ENCODE measurements at regions not wholly inside any gene's neighbourhood (a gene's known extent, or its start where the extent isn't known, plus 50 kb on each side); places are given as distances from the start of the nearest gene placed in this dataset.

DNA sequence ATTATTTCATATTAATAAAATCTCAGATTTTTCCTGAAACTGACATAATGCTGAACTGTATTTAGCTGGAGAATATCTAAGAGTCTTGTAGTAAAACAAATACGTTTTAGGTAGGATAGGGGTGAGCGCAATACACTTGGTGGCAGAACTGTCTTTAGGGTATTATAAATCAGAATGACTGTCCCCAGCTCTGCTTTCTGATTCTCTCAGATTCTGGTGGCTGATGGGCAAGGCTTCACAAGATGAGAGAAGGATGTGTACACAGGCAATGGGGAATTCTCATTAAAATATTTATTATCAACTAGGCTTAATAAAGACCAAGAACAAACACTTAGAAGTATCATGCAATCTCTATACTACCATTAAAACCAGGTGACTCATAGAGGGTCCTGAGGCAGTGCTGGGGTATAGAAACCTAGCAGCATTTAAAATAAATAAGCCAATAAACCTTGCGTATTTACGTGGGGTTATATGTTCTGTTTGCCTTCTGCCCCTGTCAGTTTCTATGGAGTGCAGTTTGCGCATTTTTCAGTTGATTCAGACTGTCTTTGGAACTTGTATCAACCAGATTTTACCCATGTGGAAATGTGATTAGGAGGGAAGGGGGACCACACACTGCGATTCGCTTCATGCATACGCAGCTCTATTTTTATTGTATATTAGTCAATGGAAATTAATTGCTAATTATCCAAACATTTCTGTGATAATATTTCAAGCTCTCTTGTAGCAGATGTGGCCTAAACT, 1150.7 kb upstream of the WWC1 start:
- H3K36me3 ChIP-seq (ENCODE audit: control insufficient read depth, insufficient read depth, low read length): no peaks in the 10 kb centered on the region
- DNase-seq (ENCODE audit: low read depth) (no peak), FAIRE-seq (no peak)
- H3K4me3 ChIP-seq (ENCODE audit: low read depth, low read length): no peak overlapping the region
- H3K27me3 ChIP-seq (ENCODE audit: control insufficient read depth, insufficient read depth, low read length): no peaks in the 10 kb centered on the region
- TF ChIP-seq, protein P1, sequence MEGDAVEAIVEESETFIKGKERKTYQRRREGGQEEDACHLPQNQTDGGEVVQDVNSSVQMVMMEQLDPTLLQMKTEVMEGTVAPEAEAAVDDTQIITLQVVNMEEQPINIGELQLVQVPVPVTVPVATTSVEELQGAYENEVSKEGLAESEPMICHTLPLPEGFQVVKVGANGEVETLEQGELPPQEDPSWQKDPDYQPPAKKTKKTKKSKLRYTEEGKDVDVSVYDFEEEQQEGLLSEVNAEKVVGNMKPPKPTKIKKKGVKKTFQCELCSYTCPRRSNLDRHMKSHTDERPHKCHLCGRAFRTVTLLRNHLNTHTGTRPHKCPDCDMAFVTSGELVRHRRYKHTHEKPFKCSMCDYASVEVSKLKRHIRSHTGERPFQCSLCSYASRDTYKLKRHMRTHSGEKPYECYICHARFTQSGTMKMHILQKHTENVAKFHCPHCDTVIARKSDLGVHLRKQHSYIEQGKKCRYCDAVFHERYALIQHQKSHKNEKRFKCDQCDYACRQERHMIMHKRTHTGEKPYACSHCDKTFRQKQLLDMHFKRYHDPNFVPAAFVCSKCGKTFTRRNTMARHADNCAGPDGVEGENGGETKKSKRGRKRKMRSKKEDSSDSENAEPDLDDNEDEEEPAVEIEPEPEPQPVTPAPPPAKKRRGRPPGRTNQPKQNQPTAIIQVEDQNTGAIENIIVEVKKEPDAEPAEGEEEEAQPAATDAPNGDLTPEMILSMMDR (IDR thresholded peaks at IDR 0.05; ENCODE audit: insufficient read depth, low read length, severe bottlenecking): no peak

DNA sequence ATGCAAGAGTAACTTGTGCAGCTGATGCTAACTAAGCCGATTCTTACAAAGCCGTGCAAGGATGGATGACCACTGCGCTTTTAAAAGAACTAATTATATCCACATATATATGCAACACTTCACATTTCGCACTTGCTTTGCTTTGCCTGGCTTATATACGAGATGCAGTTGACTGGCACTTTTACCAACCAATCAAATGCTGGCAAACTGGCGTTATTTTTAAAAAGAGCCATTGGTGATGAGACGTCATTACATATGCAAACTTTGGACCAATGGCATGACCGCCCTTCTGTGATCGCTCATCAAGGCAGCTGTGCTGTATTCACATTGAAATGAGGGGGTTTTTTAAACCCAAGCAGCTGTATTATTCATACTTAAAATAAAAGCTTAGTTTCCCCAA, 1147.7 kb upstream of the WWC1 start:
- no peak for DNase-seq (ENCODE audit: low read depth)
- Histone ChIP-seq H3K36me3 (ENCODE audit: control insufficient read depth, insufficient read depth, low read length) (no peaks in the 10 kb centered on the region), H3K27me3 (ENCODE audit: control insufficient read depth, insufficient read depth, low read length) (no peaks in the 10 kb centered on the region), H3K4me3 (ENCODE audit: low read depth, low read length) (no peak overlapping the region)
- FAIRE-seq: no peak
- TF ChIP-seq, protein P1 (IDR thresholded peaks at IDR 0.05; ENCODE audit: insufficient read depth, low read length, severe bottlenecking): no peak

DNA sequence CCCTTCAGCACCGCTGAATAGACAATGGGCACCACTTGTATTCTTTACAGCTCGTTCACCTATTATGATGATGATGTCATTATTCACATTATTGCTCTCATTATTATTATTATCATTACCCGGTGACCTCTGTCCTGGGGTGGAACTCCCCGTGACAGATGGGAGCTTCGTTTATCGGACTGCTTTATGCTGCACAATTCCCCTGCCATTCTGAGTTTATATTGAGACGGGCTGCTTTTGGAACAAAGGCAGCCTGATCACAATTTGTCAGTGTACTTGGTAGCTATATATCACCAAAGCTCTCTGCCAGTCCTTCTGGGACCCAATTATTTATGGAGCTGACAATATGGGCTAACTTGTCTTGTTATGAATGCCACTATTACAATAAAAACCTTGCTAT, 1145.6 kb upstream of the WWC1 start:
- no peak overlapping the region for H3K4me3 ChIP-seq (ENCODE audit: low read depth, low read length)
- no peaks in the 10 kb centered on the region for H3K36me3 ChIP-seq (ENCODE audit: control insufficient read depth, insufficient read depth, low read length)
- TF ChIP-seq, protein P1 (IDR thresholded peaks at IDR 0.05; ENCODE audit: insufficient read depth, low read length, severe bottlenecking): no peak
- DNase-seq (ENCODE audit: low read depth) (no peak), FAIRE-seq (no peak)
- no peaks in the 10 kb centered on the region for H3K27me3 ChIP-seq (ENCODE audit: control insufficient read depth, insufficient read depth, low read length)

DNA sequence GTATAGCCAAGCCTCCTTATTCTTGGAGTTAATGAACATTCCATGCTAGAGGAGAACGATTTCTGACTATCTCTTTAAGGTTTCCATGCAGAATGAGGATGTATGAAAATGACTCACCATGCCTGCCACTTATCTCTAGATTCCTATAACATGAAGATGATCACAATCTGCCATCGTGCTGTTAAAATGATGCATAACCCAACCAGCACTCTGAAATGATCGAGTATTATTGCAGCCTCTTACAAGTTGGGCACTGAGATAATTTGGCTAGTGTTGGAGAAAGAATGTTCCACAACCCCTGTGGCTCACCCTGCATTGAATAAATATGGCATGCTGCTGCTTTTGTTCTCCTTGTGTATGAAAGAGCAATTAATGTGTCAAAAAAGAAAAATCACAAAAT, 1143.6 kb upstream of the WWC1 start:
- DNase-seq (ENCODE audit: low read depth): no peak
- no peaks in the 10 kb centered on the region for H3K27me3 ChIP-seq (ENCODE audit: control insufficient read depth, insufficient read depth, low read length)
- TF ChIP-seq, protein P1 (IDR thresholded peaks at IDR 0.05; ENCODE audit: insufficient read depth, low read length, severe bottlenecking): no peak
- H3K36me3 ChIP-seq (ENCODE audit: control insufficient read depth, insufficient read depth, low read length): no peaks in the 10 kb centered on the region
- no peak for FAIRE-seq
- H3K4me3 ChIP-seq (ENCODE audit: low read depth, low read length): no peak overlapping the region

- FAIRE-seq (no peak), DNase-seq (ENCODE audit: low read depth) (no peak)
- Histone ChIP-seq H3K4me3 (ENCODE audit: low read depth, low read length) (no peak overlapping the region), H3K36me3 (ENCODE audit: control insufficient read depth, insufficient read depth, low read length) (no peaks in the 10 kb centered on the region), H3K27me3 (ENCODE audit: control insufficient read depth, insufficient read depth, low read length) (no peaks in the 10 kb centered on the region)
- TF ChIP-seq, protein P1 (IDR thresholded peaks at IDR 0.05; ENCODE audit: insufficient read depth, low read length, severe bottlenecking): no peak
Observed at GRCh38 chr5:167150661-167151060, 1140.8 kb upstream of the WWC1 start.

- FAIRE-seq (no peak), DNase-seq (ENCODE audit: low read depth) (peak; percentile 5)
Observed at GRCh38 chr5:167152561-167152960, 1138.9 kb upstream of the WWC1 start.

More at GRCh38 chr5:167152561-167152960, 1138.9 kb upstream of the WWC1 start:
- TF ChIP-seq, protein P1 (IDR thresholded peaks at IDR 0.05; ENCODE audit: insufficient read depth, low read length, severe bottlenecking): no peak
- Histone ChIP-seq H3K27me3 (ENCODE audit: control insufficient read depth, insufficient read depth, low read length) (no peaks in the 10 kb centered on the region), H3K36me3 (ENCODE audit: control insufficient read depth, insufficient read depth, low read length) (no peaks in the 10 kb centered on the region), H3K4me3 (ENCODE audit: low read depth, low read length) (no peak overlapping the region)

All from bronchial epithelial cell (primary cell).